Lung (tissue), 11 donors: ENCODE measurements at regions not wholly inside any gene's neighbourhood (a gene's known extent, or its start where the extent isn't known, plus 50 kb on each side); places are given as distances from the start of the nearest gene placed in this dataset.

Experiments used
- ATAC-seq: fragments of 200-7000 bp; cut with Tn5 transposase; one replicate; pipeline ENCODE4 v1.9.1; 2020; ENCODE audit warnings: moderate number of reproducible peaks; ENCODE audit not compliant: insufficient read depth, low FRiP score
- DNase-seq, 3 donors: peaks; one replicate each; pipeline ENCODE4 v3.0.0-alpha.2; 2013 to 2017
- H3K27ac ChIP-seq, 2 donors: one replicate each; pipeline ENCODE4 v1.5.1; 2013; ENCODE audit warnings: mild to moderate bottlenecking in 2 of 2, moderate library complexity in 2 of 2, control low read depth in 1 of 2, inconsistent platforms in 1 of 2, low read depth in 1 of 2, low read length in 1 of 2
- H3K27me3 ChIP-seq, 3 donors: one replicate each; pipeline ENCODE4 v1.5.1; 2013; ENCODE audit warnings: low read length in 2 of 3; ENCODE audit not compliant: control insufficient read depth in 3 of 3, insufficient read depth in 3 of 3
- H3K36me3 ChIP-seq, 4 donors: one replicate each; pipeline ENCODE4 v1.5.1; 2013; ENCODE audit warnings: low read length in 4 of 4, mild to moderate bottlenecking in 1 of 4, moderate library complexity in 1 of 4; ENCODE audit not compliant: control insufficient read depth in 4 of 4, insufficient read depth in 4 of 4
- H3K4me1 ChIP-seq, 5 donors: one replicate each; pipeline ENCODE4 v1.5.1; 2013; ENCODE audit warnings: low read length in 5 of 5, mild to moderate bottlenecking in 2 of 5, moderate library complexity in 1 of 5; ENCODE audit not compliant: control insufficient read depth in 5 of 5, insufficient read depth in 5 of 5
- H3K4me3 ChIP-seq: one replicate; pipeline ENCODE4 v1.5.1; 2013; ENCODE audit warnings: mild to moderate bottlenecking, control low read depth, moderate library complexity
- H3K9ac ChIP-seq, 2 donors: one replicate each; pipeline ENCODE4 v1.5.1; 2013; ENCODE audit warnings: low read length in 2 of 2, control low read depth in 1 of 2; ENCODE audit not compliant: insufficient read depth in 1 of 2
- H3K9me3 ChIP-seq, 4 donors: one replicate each; pipeline ENCODE4 v1.5.1; 2013; ENCODE audit warnings: low read length in 3 of 4, mild to moderate bottlenecking in 1 of 4, moderate library complexity in 1 of 4; ENCODE audit not compliant: control insufficient read depth in 4 of 4, insufficient read depth in 3 of 4
- WGBS, 2 donors: extraction: QIAGEN DNeasy Blood & Tissue Kit; methylation state at CpG; one replicate each; pipeline ENCODE4 v1.1.7; 2013; 5-methylcytosine and 5-hydroxymethylcytosine counted together
- TF ChIP-seq, protein P1 (sequence below): IDR thresholded peaks from 2 replicates; pipeline ENCODE4 v1.5.1; 2012; ENCODE audit warnings: mild to moderate bottlenecking; ENCODE audit errors: control extremely low read depth, extremely low read depth
- donor health status: control.
- donor health status: control.
- donor health status: Bipolar disorder and iron deficiency.
- donor health status: healthy.
- donor health status: DM: yes; HTN: yes; CAD: no.

DNA sequence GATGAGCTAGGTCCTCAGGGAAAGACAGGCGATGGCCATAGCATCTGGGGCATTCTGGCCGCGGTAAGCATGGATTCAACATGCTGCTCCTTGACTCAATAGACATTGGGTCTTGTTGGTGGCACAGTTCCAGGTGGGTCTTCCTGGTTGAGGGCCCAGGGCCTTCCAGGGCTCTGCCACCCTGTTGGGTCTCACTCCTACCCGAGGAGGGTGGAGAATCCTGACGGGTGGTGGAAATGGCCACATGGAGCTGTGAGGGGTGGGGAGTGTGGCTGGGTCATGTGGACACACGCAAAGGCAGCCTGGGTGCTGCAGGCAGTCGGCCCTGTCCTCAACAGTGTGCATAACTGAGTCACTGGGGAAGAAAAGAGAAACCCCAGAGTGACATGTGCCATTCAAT, 148.1 kb downstream of the KIF26A start:
- DNase-seq (no peak), ATAC-seq (no peak)
- no peaks in the 10 kb centered on the region for H3K9me3 ChIP-seq
- TF ChIP-seq, protein P1, sequence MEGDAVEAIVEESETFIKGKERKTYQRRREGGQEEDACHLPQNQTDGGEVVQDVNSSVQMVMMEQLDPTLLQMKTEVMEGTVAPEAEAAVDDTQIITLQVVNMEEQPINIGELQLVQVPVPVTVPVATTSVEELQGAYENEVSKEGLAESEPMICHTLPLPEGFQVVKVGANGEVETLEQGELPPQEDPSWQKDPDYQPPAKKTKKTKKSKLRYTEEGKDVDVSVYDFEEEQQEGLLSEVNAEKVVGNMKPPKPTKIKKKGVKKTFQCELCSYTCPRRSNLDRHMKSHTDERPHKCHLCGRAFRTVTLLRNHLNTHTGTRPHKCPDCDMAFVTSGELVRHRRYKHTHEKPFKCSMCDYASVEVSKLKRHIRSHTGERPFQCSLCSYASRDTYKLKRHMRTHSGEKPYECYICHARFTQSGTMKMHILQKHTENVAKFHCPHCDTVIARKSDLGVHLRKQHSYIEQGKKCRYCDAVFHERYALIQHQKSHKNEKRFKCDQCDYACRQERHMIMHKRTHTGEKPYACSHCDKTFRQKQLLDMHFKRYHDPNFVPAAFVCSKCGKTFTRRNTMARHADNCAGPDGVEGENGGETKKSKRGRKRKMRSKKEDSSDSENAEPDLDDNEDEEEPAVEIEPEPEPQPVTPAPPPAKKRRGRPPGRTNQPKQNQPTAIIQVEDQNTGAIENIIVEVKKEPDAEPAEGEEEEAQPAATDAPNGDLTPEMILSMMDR: no peak
- no peaks in the 10 kb centered on the region for H3K27me3 ChIP-seq
- H3K9ac ChIP-seq: no peak overlapping the region
- 83 to 86% methylated on average over 7 of the region's 7 CpGs for WGBS, 2 donors
- no peak overlapping the region for H3K27ac ChIP-seq
- peaks cover 0 to 32% (median 0%) of the 10 kb centered on the region in 5 donors for H3K4me1 ChIP-seq
- H3K36me3 ChIP-seq: no peaks in the 10 kb centered on the region
- no peak overlapping the region for H3K4me3 ChIP-seq

DNA sequence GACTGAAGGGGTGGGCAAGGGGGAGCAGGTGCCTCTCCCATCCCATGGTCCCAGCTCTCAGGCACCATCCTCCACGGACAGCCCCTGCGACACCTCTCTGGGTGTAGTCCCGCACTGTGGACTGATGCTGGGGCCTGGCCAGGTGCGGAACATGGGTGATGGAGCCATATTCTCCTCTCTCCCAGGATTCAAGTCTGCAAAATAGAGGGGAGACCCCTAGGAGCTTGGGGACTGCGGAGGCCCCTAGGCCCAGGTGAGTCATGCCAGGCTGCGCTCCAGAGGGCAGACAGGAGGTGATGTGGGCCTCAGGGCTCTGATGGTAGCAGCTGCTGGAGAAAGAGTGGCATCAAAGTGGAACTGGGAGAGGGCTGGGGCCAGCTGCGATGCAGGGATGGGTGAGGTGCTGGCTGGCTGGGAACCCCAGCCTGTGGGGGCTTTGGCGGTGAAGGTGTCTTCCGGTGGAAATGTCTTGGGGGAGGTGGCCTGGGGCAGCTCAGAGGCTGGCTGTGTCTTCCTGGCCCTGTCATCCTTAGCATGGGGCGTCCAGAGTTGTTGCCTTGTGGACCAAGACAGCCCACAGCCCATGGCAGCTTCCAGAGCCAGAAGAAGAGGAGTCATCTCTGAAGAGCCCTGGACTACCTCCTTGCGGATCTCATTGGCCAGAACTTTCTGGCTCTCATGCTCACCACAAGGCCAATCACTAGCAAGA, 149.1 kb downstream of the KIF26A start:
- WGBS, 2 donors: 91 to 94% methylated on average over 11 of the region's 11 CpGs
- H3K4me3 ChIP-seq: no peak overlapping the region
- DNase-seq: peak in 1 of 3 donors; percentile 6
- H3K9me3 ChIP-seq: no peaks in the 10 kb centered on the region
- no peak overlapping the region for H3K27ac ChIP-seq
- ATAC-seq: no peak
- no peaks in the 10 kb centered on the region for H3K27me3 ChIP-seq
- H3K4me1 ChIP-seq: peaks cover 0 to 26% (median 0%) of the 10 kb centered on the region in 5 donors
- TF ChIP-seq, protein P1: no peak
- no peaks in the 10 kb centered on the region for H3K36me3 ChIP-seq
- no peak overlapping the region for H3K9ac ChIP-seq

DNA sequence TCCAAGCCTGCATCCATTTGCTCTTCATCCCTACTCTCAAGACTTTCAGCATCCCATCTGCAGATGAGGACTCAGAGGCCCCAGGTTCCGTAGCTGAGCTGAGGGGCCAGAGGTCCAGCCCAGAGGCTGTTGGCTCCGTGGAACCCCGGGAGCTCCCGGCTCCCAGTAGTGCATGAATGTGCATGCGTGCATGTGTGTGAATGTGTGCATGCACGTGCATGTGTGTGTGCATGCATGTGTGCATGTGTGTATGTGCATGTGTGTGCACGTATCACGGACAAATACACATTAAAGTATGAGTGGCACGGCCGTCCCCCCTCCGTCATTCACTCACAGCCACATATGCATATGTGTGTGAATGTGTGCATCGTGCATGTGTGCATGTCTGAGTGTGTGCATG, 149.9 kb downstream of the KIF26A start:
- Histone ChIP-seq H3K27me3 (no peaks in the 10 kb centered on the region), H3K36me3 (no peaks in the 10 kb centered on the region), H3K4me3 (no peak overlapping the region), H3K4me1 (peaks cover 0 to 18% (median 0%) of the 10 kb centered on the region in 5 donors), H3K27ac (no peak overlapping the region), H3K9ac (no peak overlapping the region), H3K9me3 (no peaks in the 10 kb centered on the region)
- no peak for ATAC-seq
- no peak for DNase-seq
- 93 to 94% methylated on average over 12 of the region's 12 CpGs for WGBS, 2 donors
- TF ChIP-seq, protein P1: no peak

DNA sequence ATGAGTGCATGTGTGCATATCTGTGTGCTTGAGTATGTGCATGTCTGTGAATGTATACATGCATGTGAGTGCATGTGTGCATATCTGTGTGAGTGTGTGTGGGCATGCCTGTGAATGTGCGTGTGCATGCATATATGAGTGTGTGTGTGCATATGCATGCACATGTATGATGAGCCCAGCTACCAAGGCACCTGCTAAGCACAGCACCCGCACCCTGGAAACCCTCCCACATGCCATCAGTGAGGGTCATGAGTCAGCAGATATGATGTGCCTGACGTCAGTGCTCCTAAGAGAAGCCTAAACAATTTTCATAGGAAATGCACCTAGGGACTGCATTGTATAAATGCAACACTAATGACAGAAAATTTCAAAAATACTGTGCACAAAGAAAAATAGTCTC, 151.1 kb downstream of the KIF26A start:
- WGBS, 2 donors: 50 to 51% methylated on average over 3 of the region's 3 CpGs
- Histone ChIP-seq H3K27me3 (no peaks in the 10 kb centered on the region), H3K27ac (no peak overlapping the region), H3K9ac (no peak overlapping the region), H3K9me3 (no peaks in the 10 kb centered on the region), H3K36me3 (no peaks in the 10 kb centered on the region), H3K4me3 (no peak overlapping the region), H3K4me1 (peaks cover 0 to 22% (median 3%) of the 10 kb centered on the region in 5 donors)
- ATAC-seq (no peak), DNase-seq (peak in 1 of 3 donors; percentile 10)
- TF ChIP-seq, protein P1: no peak
